HL-60 (cell line): ENCODE measurements at regions not wholly inside any gene's neighbourhood (a gene's known extent, or its start where the extent isn't known, plus 50 kb on each side); places are given as distances from the start of the nearest gene placed in this dataset.

Experiments used
- CTCF ChIP-seq: IDR thresholded peaks from one replicate; pipeline ENCODE4 v1.5.1; 2011; ENCODE audit warnings: low read length, control low read depth, inconsistent platforms; ENCODE audit not compliant: insufficient read depth
- POLR2AphosphoS5 ChIP-seq: IDR thresholded peaks from 2 replicates; pipeline ENCODE4 v1.6.1; 2012; ENCODE audit warnings: low read depth
- REST ChIP-seq: IDR thresholded peaks from 2 replicates; pipeline ENCODE4 v1.6.1; 2012; ENCODE audit warnings: low read depth; ENCODE audit not compliant: insufficient replicate concordance
- SPI1 ChIP-seq: IDR thresholded peaks from 2 replicates; pipeline ENCODE4 v1.6.1; 2012; ENCODE audit warnings: low read depth, mild to moderate bottlenecking, borderline replicate concordance

- no peak for TF ChIP-seq POLR2AphosphoS5
- no peak for TF ChIP-seq CTCF
- TF ChIP-seq REST: no peak
- no peak for TF ChIP-seq SPI1
Measured at GRCh38 chr7:51521054-51521453, 204.4 kb upstream of the COBL start.
